RWPE2 (cell line): ENCODE measurements at regions not wholly inside any gene's neighbourhood (a gene's known extent, or its start where the extent isn't known, plus 50 kb on each side); places are given as distances from the start of the nearest gene placed in this dataset.

Experiments
- ATAC-seq: fragments of 200-7000 bp; cut with Tn5 transposase; 3 replicates; pipeline ENCODE4 v1.9.1; 2021; ENCODE audit warnings: low read depth
- DNase-seq: peaks from one replicate; pipeline ENCODE4 v3.0.0-alpha.2; 2020; ENCODE audit warnings: low spot score
- H3K27ac ChIP-seq: fragments of 450-650 bp; 2 replicates; pipeline ENCODE4 v1.5.1; 2017; ENCODE audit warnings: mild to moderate bottlenecking; ENCODE audit not compliant: poor library complexity, severe bottlenecking
- H3K27me3 ChIP-seq: fragments of 250-450 bp; sonication (Bioruptor Pico); 2 replicates; pipeline ENCODE4 v1.5.1; 2021; ENCODE audit warnings: mild to moderate bottlenecking, moderate library complexity; ENCODE audit not compliant: insufficient read depth, poor library complexity, severe bottlenecking
- H3K36me3 ChIP-seq: fragments of 250-450 bp; sonication (Bioruptor Pico); 2 replicates; pipeline ENCODE4 v1.5.1; 2020; ENCODE audit warnings: low read depth, mild to moderate bottlenecking, moderate library complexity
- H3K4me1 ChIP-seq: fragments of 250-450 bp; sonication (Bioruptor Pico); 2 replicates; pipeline ENCODE4 v1.5.1; 2021; ENCODE audit warnings: mild to moderate bottlenecking, moderate library complexity; ENCODE audit not compliant: insufficient read depth, poor library complexity, severe bottlenecking
- H3K4me3 ChIP-seq: fragments of 250-450 bp; sonication (Bioruptor Pico); 2 replicates; pipeline ENCODE4 v1.5.1; 2021; ENCODE audit warnings: mild to moderate bottlenecking, moderate library complexity; ENCODE audit not compliant: severe bottlenecking
- H3K9me3 ChIP-seq: fragments of 250-450 bp; sonication (Bioruptor Pico); 2 replicates; pipeline ENCODE4 v1.5.1; 2021; ENCODE audit warnings: mild to moderate bottlenecking, moderate library complexity; ENCODE audit not compliant: severe bottlenecking
- TF ChIP-seq, protein P1 (sequence below): fragments of 450-650 bp; IDR thresholded peaks from one replicate; pipeline ENCODE4 v1.5.1; 2017; ENCODE audit warnings: mild to moderate bottlenecking, moderate library complexity; ENCODE audit not compliant: poor library complexity, severe bottlenecking

DNA sequence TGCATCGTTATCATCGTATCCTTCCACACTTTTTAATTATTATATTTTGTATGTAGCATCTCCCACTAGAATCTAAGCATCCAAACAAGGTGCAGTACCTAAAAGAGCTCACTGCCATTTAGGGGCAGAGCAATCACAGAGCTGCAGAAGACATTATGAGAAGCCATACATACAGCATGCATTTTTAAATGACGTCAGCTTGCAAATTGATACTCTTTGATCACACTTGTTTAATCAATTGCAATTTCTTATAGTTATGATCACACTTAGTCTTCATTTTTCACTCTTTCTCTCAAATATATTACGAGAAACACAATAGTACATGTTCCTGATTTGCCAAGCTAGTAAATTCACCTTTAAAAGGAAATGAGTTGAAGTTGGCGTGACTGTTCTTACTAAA, 753.3 kb upstream of the LRRN3 start:
- DNase-seq (no peak), ATAC-seq (no peak)
- Histone ChIP-seq H3K4me3 (no peak overlapping the region), H3K27me3 (no peaks in the 10 kb centered on the region), H3K4me1 (no peaks in the 10 kb centered on the region), H3K36me3 (no peaks in the 10 kb centered on the region), H3K9me3 (no peaks in the 10 kb centered on the region), H3K27ac (no peak overlapping the region)
- TF ChIP-seq, protein P1, sequence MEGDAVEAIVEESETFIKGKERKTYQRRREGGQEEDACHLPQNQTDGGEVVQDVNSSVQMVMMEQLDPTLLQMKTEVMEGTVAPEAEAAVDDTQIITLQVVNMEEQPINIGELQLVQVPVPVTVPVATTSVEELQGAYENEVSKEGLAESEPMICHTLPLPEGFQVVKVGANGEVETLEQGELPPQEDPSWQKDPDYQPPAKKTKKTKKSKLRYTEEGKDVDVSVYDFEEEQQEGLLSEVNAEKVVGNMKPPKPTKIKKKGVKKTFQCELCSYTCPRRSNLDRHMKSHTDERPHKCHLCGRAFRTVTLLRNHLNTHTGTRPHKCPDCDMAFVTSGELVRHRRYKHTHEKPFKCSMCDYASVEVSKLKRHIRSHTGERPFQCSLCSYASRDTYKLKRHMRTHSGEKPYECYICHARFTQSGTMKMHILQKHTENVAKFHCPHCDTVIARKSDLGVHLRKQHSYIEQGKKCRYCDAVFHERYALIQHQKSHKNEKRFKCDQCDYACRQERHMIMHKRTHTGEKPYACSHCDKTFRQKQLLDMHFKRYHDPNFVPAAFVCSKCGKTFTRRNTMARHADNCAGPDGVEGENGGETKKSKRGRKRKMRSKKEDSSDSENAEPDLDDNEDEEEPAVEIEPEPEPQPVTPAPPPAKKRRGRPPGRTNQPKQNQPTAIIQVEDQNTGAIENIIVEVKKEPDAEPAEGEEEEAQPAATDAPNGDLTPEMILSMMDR, result no peak

DNA sequence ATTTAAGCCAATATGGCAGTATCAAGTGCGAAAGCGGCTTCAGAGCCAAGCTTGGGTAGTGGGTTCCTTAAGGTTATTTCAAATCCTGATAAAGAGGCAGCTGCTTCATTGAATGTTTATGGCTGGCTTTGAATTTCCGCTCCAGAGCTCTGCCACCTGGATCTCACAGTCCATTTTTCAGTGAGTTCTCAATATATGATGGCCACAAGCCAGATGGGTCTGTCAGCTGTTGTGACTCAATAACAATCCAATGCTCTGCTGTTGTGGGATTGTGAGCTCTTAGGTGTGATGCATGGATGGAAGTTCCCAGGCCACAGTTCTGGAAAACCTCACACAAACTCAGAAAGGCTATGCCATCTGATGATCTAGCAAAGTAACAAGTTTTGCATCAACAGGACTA, 743.8 kb upstream of the LRRN3 start:
- no peaks in the 10 kb centered on the region for H3K27me3 ChIP-seq
- no peaks in the 10 kb centered on the region for H3K9me3 ChIP-seq
- H3K27ac ChIP-seq, result no peak overlapping the region
- ATAC-seq (no peak), DNase-seq (no peak)
- no peaks in the 10 kb centered on the region for H3K4me1 ChIP-seq
- TF ChIP-seq, protein P1, result no peak
- H3K36me3 ChIP-seq, result no peaks in the 10 kb centered on the region
- H3K4me3 ChIP-seq, result no peak overlapping the region

DNA sequence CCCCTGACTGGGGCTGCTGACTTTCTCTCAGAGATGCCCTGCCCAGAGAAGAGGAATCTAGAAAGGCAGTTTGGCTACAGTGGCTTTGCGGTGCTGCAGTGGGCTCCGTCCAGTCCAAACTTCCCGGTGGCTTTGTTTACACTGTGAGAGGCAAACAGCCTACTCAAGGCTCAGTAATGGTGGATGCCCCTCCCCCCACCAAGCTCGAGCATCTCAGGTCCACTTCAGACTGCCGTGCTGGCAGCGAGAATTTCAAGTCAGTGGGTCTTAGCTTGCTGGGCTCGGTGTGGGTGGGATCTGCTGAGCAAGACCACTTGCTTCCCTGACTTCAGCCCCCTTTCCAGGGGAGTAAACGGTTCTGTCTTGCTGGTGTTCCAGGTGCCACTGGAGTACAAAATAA, 734.5 kb upstream of the LRRN3 start:
- Histone ChIP-seq H3K4me3 (no peak overlapping the region), H3K9me3 (no peaks in the 10 kb centered on the region), H3K27ac (no peak overlapping the region), H3K36me3 (no peaks in the 10 kb centered on the region), H3K27me3 (no peaks in the 10 kb centered on the region), H3K4me1 (no peaks in the 10 kb centered on the region)
- ATAC-seq (no peak), DNase-seq (no peak)
- TF ChIP-seq, protein P1, result no peak

DNA sequence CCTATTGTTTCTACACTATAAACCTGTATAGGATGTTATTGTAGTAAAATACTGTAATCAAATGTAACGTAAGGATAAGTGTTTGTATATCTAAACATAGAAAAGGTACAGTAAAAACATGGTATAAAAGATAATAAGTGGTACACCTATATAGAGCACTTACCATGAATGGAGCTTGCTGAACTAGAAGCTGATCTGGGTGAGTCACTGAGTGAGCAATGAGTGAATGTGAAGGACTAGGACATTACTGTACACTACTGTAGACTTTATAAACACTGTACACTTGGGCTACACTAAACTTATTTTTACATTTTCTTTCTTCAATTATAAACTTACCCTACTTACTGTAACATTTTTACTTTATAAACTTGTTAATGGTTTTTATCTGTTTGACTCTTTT, 732.9 kb upstream of the LRRN3 start:
- Histone ChIP-seq H3K36me3 (no peaks in the 10 kb centered on the region), H3K27me3 (no peaks in the 10 kb centered on the region)

DNA sequence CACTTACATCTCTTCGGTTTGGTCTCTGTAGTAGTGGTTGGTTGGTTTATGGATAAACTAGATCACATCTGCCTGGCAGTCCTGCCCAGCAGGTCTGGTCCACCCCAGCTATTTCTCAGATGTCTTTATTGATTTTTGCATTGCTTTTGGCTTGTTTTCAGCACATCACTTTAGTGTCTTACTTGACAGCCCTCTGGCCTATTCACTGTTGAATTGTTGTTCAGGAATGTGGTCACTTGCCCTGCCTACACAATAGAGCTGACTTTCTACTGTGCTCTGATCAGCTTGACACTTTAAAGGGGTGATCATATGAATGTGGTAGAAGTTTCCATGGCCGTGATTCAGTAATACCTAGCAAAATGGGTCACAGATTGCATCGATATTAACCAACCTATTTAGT, 719.2 kb upstream of the LRRN3 start:
- Histone ChIP-seq H3K36me3 (no peaks in the 10 kb centered on the region), H3K4me3 (no peak overlapping the region), H3K27ac (no peak overlapping the region), H3K9me3 (no peaks in the 10 kb centered on the region), H3K27me3 (no peaks in the 10 kb centered on the region), H3K4me1 (no peaks in the 10 kb centered on the region)
- TF ChIP-seq, protein P1, result no peak
- ATAC-seq (no peak), DNase-seq (no peak)

More for the DNA sequence above, 732.9 kb upstream of the LRRN3 start:
- ATAC-seq (peak; percentile 97), DNase-seq (no peak)
- Histone ChIP-seq H3K4me1 (no peaks in the 10 kb centered on the region), H3K4me3 (no peak overlapping the region), H3K27ac (no peak overlapping the region), H3K9me3 (no peaks in the 10 kb centered on the region)
- TF ChIP-seq, protein P1, result no peak
